ENCODE measurements at regions not wholly inside any gene's neighbourhood (a gene's known extent, or its start where the extent isn't known, plus 50 kb on each side); places are given as distances from the start of the nearest gene placed in this dataset.

DNA sequence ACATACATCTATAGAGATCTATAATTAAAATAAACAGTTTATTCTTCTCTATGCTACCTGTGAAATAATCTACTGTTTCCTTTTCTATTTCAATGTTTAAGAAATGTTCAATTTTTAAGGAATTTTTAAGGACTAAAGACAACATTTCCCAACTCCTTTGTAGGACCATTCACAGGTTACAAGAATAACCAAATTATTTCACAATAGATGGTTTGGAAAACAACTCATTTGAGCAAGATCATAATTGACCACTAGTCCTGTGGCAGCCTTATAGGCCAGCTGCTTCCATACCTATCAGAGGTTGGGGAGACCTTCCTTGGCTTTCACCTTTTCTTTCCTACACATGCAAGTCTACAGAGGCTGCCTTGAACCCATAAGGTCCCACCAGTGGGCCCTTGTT is 193.7 kb downstream of the TTC39B start:
- Histone ChIP-seq H3K4me3 (ENCODE audit: insufficient read depth, low read depth, low read length) (no peak overlapping the region), H3K4me2 (ENCODE audit: low read length) (no peak overlapping the region), H3K27ac (ENCODE audit: low read depth, low read length) (no peak overlapping the region), H3K27me3 (ENCODE audit: insufficient read depth, low read length) (peaks cover 5% of the 10 kb centered on the region), H3K79me2 (ENCODE audit: insufficient read depth, low read length) (no peaks in the 10 kb centered on the region), H3K9me3 (ENCODE audit: insufficient read depth, low read depth, low read length) (no peaks in the 10 kb centered on the region), H2AFZ (ENCODE audit: low read depth, low read length) (no peak overlapping the region), H3K36me3 (ENCODE audit: insufficient read depth, low read length) (no peaks in the 10 kb centered on the region), H4K20me1 (ENCODE audit: insufficient read depth, low read length) (no peaks in the 10 kb centered on the region), H3K9ac (ENCODE audit: low read length) (no peak overlapping the region), H3K4me1 (ENCODE audit: insufficient read depth, low read length) (no peaks in the 10 kb centered on the region)
- H3K4me1 Mint-ChIP-seq (ENCODE audit: low read depth, unreplicated experiment) = no peaks in the 10 kb centered on the region
- no peak overlapping the region for H3K4me3 Mint-ChIP-seq (ENCODE audit: unreplicated experiment)
- TF ChIP-seq, protein P1, sequence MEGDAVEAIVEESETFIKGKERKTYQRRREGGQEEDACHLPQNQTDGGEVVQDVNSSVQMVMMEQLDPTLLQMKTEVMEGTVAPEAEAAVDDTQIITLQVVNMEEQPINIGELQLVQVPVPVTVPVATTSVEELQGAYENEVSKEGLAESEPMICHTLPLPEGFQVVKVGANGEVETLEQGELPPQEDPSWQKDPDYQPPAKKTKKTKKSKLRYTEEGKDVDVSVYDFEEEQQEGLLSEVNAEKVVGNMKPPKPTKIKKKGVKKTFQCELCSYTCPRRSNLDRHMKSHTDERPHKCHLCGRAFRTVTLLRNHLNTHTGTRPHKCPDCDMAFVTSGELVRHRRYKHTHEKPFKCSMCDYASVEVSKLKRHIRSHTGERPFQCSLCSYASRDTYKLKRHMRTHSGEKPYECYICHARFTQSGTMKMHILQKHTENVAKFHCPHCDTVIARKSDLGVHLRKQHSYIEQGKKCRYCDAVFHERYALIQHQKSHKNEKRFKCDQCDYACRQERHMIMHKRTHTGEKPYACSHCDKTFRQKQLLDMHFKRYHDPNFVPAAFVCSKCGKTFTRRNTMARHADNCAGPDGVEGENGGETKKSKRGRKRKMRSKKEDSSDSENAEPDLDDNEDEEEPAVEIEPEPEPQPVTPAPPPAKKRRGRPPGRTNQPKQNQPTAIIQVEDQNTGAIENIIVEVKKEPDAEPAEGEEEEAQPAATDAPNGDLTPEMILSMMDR (IDR thresholded peaks at IDR 0.05; ENCODE audit: insufficient read depth, low read depth, low read length) = no peak
- no peak for TF ChIP-seq EZH2 (IDR thresholded peaks at IDR 0.05; ENCODE audit: insufficient read depth, low read length)
- DNase-seq (ENCODE audit: low read depth) = no peak
- H3K27ac Mint-ChIP-seq (ENCODE audit: unreplicated experiment) = no peak overlapping the region
- FAIRE-seq = no peak
- H3K9me3 Mint-ChIP-seq (ENCODE audit: unreplicated experiment) = no peaks in the 10 kb centered on the region
- no peaks in the 10 kb centered on the region for H3K36me3 Mint-ChIP-seq (ENCODE audit: low read depth, unreplicated experiment)
- peaks cover 2% of the 10 kb centered on the region for H3K27me3 Mint-ChIP-seq (ENCODE audit: low read depth, unreplicated experiment)

DNA sequence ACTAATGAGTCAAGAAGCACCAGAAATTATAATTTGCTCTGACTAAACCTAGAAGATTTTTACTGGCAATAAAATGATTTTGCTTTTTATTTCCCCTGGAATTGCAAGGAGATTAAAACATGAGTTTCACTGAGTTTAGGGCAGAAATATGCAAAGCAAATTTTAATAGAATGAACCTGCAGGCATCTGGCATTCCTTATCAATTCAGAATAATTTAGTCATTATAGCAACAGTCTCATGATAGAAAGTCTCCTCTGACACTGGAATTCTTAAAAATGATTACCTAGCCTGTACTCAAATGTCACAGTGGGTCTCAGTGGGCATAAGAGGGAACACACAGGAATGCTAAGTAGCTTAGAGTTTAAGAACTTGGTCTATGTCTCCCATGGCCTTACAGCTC is 195.9 kb downstream of the TTC39B start:
- H3K27ac ChIP-seq (ENCODE audit: low read depth, low read length) = no peak overlapping the region
- H2AFZ ChIP-seq (ENCODE audit: low read depth, low read length) = no peak overlapping the region
- Mint-ChIP-seq H3K36me3 (ENCODE audit: low read depth, unreplicated experiment) (no peaks in the 10 kb centered on the region), H3K27ac (ENCODE audit: unreplicated experiment) (no peak overlapping the region), H3K4me1 (ENCODE audit: low read depth, unreplicated experiment) (no peaks in the 10 kb centered on the region), H3K9me3 (ENCODE audit: unreplicated experiment) (no peaks in the 10 kb centered on the region), H3K4me3 (ENCODE audit: unreplicated experiment) (no peak overlapping the region), H3K27me3 (ENCODE audit: low read depth, unreplicated experiment) (no peaks in the 10 kb centered on the region)
- TF ChIP-seq, protein P1 (IDR thresholded peaks at IDR 0.05; ENCODE audit: insufficient read depth, low read depth, low read length) = no peak
- TF ChIP-seq EZH2 (IDR thresholded peaks at IDR 0.05; ENCODE audit: insufficient read depth, low read length) = no peak
- H3K4me1 ChIP-seq (ENCODE audit: insufficient read depth, low read length) = no peaks in the 10 kb centered on the region
- H3K27me3 ChIP-seq (ENCODE audit: insufficient read depth, low read length) = peaks cover 4% of the 10 kb centered on the region
- FAIRE-seq (no peak), DNase-seq (ENCODE audit: low read depth) (no peak)
- H3K9ac ChIP-seq (ENCODE audit: low read length) = no peak overlapping the region
- no peaks in the 10 kb centered on the region for H3K79me2 ChIP-seq (ENCODE audit: insufficient read depth, low read length)
- H4K20me1 ChIP-seq (ENCODE audit: insufficient read depth, low read length) = no peaks in the 10 kb centered on the region
- H3K4me3 ChIP-seq (ENCODE audit: insufficient read depth, low read depth, low read length) = no peak overlapping the region
- H3K9me3 ChIP-seq (ENCODE audit: insufficient read depth, low read depth, low read length) = no peaks in the 10 kb centered on the region
- H3K36me3 ChIP-seq (ENCODE audit: insufficient read depth, low read length) = no peaks in the 10 kb centered on the region
- no peak overlapping the region for H3K4me2 ChIP-seq (ENCODE audit: low read length)

DNA sequence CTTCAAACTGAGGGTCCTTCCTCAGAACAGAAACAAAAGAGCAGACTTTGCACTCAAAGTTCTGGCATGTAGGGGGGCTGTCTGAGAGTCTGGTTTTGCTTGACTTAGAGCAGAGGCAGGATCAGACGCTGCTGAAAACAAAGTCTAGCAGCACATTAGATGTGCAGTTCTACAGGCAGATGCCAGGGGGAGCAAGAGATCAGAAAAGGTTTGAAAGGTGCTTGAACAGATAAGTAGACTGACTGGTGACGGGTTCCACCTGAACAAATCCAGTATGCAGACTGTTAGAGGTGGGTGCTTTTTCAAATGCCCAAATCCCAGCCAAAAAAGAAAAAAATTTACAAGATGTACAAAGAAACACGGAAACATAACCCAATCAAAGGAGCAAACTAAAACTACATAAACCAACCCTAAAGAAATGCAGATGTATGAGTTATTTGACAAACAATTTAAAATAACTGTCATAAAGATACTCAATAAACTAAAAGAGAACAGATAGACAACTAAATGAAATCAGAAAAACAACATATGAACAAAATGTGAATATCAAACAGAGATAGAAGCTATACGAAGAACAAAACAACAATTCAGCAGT is 194.7 kb upstream of the FREM1 start:
- Histone ChIP-seq H3K4me1 (ENCODE audit: insufficient read depth, low read length) (no peaks in the 10 kb centered on the region), H4K20me1 (ENCODE audit: insufficient read depth, low read length) (no peaks in the 10 kb centered on the region), H3K27ac (ENCODE audit: low read depth, low read length) (no peak overlapping the region), H2AFZ (ENCODE audit: low read depth, low read length) (no peak overlapping the region), H3K36me3 (ENCODE audit: insufficient read depth, low read length) (no peaks in the 10 kb centered on the region), H3K9me3 (ENCODE audit: insufficient read depth, low read depth, low read length) (no peaks in the 10 kb centered on the region), H3K4me2 (ENCODE audit: low read length) (no peak overlapping the region), H3K4me3 (ENCODE audit: insufficient read depth, low read depth, low read length) (no peak overlapping the region), H3K79me2 (ENCODE audit: insufficient read depth, low read length) (no peaks in the 10 kb centered on the region), H3K9ac (ENCODE audit: low read length) (no peak overlapping the region), H3K27me3 (ENCODE audit: insufficient read depth, low read length) (no peaks in the 10 kb centered on the region)
- DNase-seq (ENCODE audit: low read depth) (peak; percentile 10), FAIRE-seq (no peak)
- H3K27me3 Mint-ChIP-seq (ENCODE audit: low read depth, unreplicated experiment) = no peaks in the 10 kb centered on the region
- no peak overlapping the region for H3K27ac Mint-ChIP-seq (ENCODE audit: unreplicated experiment)
- H3K4me3 Mint-ChIP-seq (ENCODE audit: unreplicated experiment) = no peak overlapping the region
- H3K4me1 Mint-ChIP-seq (ENCODE audit: low read depth, unreplicated experiment) = no peaks in the 10 kb centered on the region
- no peak for TF ChIP-seq EZH2 (IDR thresholded peaks at IDR 0.05; ENCODE audit: insufficient read depth, low read length)
- TF ChIP-seq, protein P1 (IDR thresholded peaks at IDR 0.05; ENCODE audit: insufficient read depth, low read depth, low read length) = peak; percentile 70
- H3K36me3 Mint-ChIP-seq (ENCODE audit: low read depth, unreplicated experiment) = no peaks in the 10 kb centered on the region
- H3K9me3 Mint-ChIP-seq (ENCODE audit: unreplicated experiment) = no peaks in the 10 kb centered on the region
